ENCODE measurements at regions not wholly inside any gene's neighbourhood (a gene's known extent, or its start where the extent isn't known, plus 50 kb on each side); places are given as distances from the start of the nearest gene placed in this dataset.

DNA sequence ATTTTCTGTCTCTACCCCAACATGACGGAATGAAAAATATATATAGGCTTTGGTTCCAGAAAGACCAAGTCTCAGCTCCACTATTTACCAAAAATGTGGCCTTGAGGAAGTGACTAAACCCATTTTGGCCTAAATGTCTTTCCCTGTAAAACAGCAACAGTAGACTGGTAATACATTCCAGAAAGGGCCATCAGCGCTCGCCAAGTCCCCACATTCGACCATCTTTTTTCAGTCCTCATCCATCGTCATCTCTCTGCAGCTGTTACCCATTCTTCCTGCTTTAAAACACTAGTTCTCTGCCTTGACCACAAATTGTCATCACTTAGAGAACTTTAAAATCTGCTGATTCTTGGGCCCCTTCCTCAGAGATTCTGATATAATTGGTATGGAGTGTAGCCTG is 183.8 kb upstream of the CTAGE1 start:
- TF ChIP-seq, protein P1, sequence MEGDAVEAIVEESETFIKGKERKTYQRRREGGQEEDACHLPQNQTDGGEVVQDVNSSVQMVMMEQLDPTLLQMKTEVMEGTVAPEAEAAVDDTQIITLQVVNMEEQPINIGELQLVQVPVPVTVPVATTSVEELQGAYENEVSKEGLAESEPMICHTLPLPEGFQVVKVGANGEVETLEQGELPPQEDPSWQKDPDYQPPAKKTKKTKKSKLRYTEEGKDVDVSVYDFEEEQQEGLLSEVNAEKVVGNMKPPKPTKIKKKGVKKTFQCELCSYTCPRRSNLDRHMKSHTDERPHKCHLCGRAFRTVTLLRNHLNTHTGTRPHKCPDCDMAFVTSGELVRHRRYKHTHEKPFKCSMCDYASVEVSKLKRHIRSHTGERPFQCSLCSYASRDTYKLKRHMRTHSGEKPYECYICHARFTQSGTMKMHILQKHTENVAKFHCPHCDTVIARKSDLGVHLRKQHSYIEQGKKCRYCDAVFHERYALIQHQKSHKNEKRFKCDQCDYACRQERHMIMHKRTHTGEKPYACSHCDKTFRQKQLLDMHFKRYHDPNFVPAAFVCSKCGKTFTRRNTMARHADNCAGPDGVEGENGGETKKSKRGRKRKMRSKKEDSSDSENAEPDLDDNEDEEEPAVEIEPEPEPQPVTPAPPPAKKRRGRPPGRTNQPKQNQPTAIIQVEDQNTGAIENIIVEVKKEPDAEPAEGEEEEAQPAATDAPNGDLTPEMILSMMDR (IDR thresholded peaks at IDR 0.05): no peak
- TF ChIP-seq POLR2A (IDR thresholded peaks at IDR 0.05): no peak

Measured in Peyer's patch (tissue), 4 donors.